Progenitor cell of endocrine pancreas (in vitro differentiated cells): ENCODE measurements at regions not wholly inside any gene's neighbourhood (a gene's known extent, or its start where the extent isn't known, plus 50 kb on each side); places are given as distances from the start of the nearest gene placed in this dataset.

Source experiments
- DNase-seq: peaks from one replicate; pipeline ENCODE4 v3.0.0; 2021; ENCODE audit warnings: low spot score; ENCODE audit not compliant: unreplicated experiment
- H3K27ac Mint-ChIP-seq: 2 replicates; pipeline ENCODE4 v1.8.0; 2021; ENCODE audit warnings: mild to moderate bottlenecking, moderate library complexity, mixed read lengths
- H3K27me3 Mint-ChIP-seq: 2 replicates; pipeline ENCODE4 v1.8.0; 2021; ENCODE audit warnings: mixed read lengths
- H3K36me3 Mint-ChIP-seq: 2 replicates; pipeline ENCODE4 v1.8.0; 2022; ENCODE audit warnings: mixed read lengths; ENCODE audit not compliant: insufficient read depth
- H3K4me1 Mint-ChIP-seq: 2 replicates; pipeline ENCODE4 v1.8.0; 2021; ENCODE audit warnings: low read depth, mixed read lengths
- H3K4me3 Mint-ChIP-seq: 2 replicates; pipeline ENCODE4 v1.8.0; 2021; ENCODE audit warnings: low read depth, mild to moderate bottlenecking, moderate library complexity, mixed read lengths
- H3K9me3 Mint-ChIP-seq: 2 replicates; pipeline ENCODE4 v1.8.0; 2021; ENCODE audit warnings: low read depth, mixed read lengths
- CTCF ChIP-seq: fragments of 200-600 bp; sonication (generic); IDR thresholded peaks from one replicate; pipeline ENCODE4 v1.5.0; 2021; ENCODE audit warnings: antibody characterized with exemption, mild to moderate bottlenecking; ENCODE audit not compliant: unreplicated experiment

- Mint-ChIP-seq H3K4me3 (no peak overlapping the region), H3K27me3 (peaks cover 3% of the 10 kb centered on the region), H3K36me3 (no peaks in the 10 kb centered on the region), H3K27ac (no peak overlapping the region), H3K9me3 (no peaks in the 10 kb centered on the region), H3K4me1 (no peaks in the 10 kb centered on the region)
- DNase-seq = no peak
- TF ChIP-seq CTCF = no peak
Measured at GRCh38 chr10:128599538-128599937, 473.3 kb upstream of the MKI67 start.

GRCh38 chr10:128602183-128602582 lies 476.0 kb upstream of the MKI67 start:
- peaks cover 7% of the 10 kb centered on the region for H3K27me3 Mint-ChIP-seq
- DNase-seq = no peak
- no peak for TF ChIP-seq CTCF
- no peak overlapping the region for H3K27ac Mint-ChIP-seq
- H3K36me3 Mint-ChIP-seq = no peaks in the 10 kb centered on the region
- no peak overlapping the region for H3K4me3 Mint-ChIP-seq
- H3K9me3 Mint-ChIP-seq = no peaks in the 10 kb centered on the region
- H3K4me1 Mint-ChIP-seq = no peaks in the 10 kb centered on the region

- TF ChIP-seq CTCF = no peak
- no peak for DNase-seq
- Mint-ChIP-seq H3K36me3 (no peaks in the 10 kb centered on the region), H3K4me1 (no peaks in the 10 kb centered on the region), H3K4me3 (no peak overlapping the region), H3K9me3 (no peaks in the 10 kb centered on the region), H3K27ac (no peak overlapping the region), H3K27me3 (peaks cover 17% of the 10 kb centered on the region)
Measured at GRCh38 chr10:128604025-128604424, 477.8 kb upstream of the MKI67 start.

GRCh38 chr10:128605180-128605579 lies 479.0 kb upstream of the MKI67 start:
- no peaks in the 10 kb centered on the region for H3K4me1 Mint-ChIP-seq
- no peaks in the 10 kb centered on the region for H3K36me3 Mint-ChIP-seq
- H3K9me3 Mint-ChIP-seq = no peaks in the 10 kb centered on the region
- no peak overlapping the region for H3K27ac Mint-ChIP-seq
- peaks cover 17% of the 10 kb centered on the region for H3K27me3 Mint-ChIP-seq
- no peak overlapping the region for H3K4me3 Mint-ChIP-seq
- no peak for DNase-seq
- TF ChIP-seq CTCF = no peak

- TF ChIP-seq CTCF = no peak
- H3K4me3 Mint-ChIP-seq = no peak overlapping the region
- H3K4me1 Mint-ChIP-seq = no peaks in the 10 kb centered on the region
- peaks cover 17% of the 10 kb centered on the region for H3K27me3 Mint-ChIP-seq
- H3K36me3 Mint-ChIP-seq = no peaks in the 10 kb centered on the region
- DNase-seq = no peak
- no peaks in the 10 kb centered on the region for H3K9me3 Mint-ChIP-seq
- no peak overlapping the region for H3K27ac Mint-ChIP-seq
Measured at GRCh38 chr10:128606055-128606454, 479.8 kb upstream of the MKI67 start.
